ENCODE measurements at regions not wholly inside any gene's neighbourhood (a gene's known extent, or its start where the extent isn't known, plus 50 kb on each side); places are given as distances from the start of the nearest gene placed in this dataset.

DNA sequence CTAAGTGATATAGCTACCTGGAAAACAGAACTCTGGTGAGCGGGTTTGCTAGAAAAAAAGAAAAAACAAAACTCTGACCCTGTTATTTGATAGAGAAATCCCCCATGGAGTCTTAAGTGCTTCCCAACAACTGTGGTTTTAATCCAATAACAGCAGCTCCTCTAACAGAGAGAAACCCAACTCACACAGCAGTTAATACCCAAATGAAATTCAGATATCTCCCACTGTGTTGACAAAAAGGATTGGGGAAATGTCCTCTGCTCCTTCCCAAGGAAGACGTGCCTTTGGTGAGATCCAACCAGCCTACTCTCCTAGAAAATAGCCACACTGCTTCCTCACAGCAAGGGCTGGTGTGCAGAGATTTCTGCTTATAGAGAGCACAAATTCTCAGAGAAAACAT is 200.4 kb upstream of the FBXL4 start:
- no peaks in the 10 kb centered on the region for H3K79me2 ChIP-seq (ENCODE audit: control insufficient read depth, low read length)
- H3K4me3 ChIP-seq (ENCODE audit: low read length): no peak overlapping the region
- no peaks in the 10 kb centered on the region for H3K9me2 ChIP-seq (replicated peaks; ENCODE audit: control insufficient read depth, low read length)
- no peaks in the 10 kb centered on the region for H3F3A ChIP-seq (ENCODE audit: control insufficient read depth, insufficient read depth)
- H3K4me1 ChIP-seq (ENCODE audit: control insufficient read depth, low read length): no peaks in the 10 kb centered on the region
- H3K27me3 ChIP-seq (ENCODE audit: control insufficient read depth, low read length): no peaks in the 10 kb centered on the region
- H3K9me3 ChIP-seq (ENCODE audit: control insufficient read depth, insufficient read depth, low read length): no peaks in the 10 kb centered on the region
- H3K4me2 ChIP-seq (ENCODE audit: low read length): no peak overlapping the region
- TF ChIP-seq, protein P1, sequence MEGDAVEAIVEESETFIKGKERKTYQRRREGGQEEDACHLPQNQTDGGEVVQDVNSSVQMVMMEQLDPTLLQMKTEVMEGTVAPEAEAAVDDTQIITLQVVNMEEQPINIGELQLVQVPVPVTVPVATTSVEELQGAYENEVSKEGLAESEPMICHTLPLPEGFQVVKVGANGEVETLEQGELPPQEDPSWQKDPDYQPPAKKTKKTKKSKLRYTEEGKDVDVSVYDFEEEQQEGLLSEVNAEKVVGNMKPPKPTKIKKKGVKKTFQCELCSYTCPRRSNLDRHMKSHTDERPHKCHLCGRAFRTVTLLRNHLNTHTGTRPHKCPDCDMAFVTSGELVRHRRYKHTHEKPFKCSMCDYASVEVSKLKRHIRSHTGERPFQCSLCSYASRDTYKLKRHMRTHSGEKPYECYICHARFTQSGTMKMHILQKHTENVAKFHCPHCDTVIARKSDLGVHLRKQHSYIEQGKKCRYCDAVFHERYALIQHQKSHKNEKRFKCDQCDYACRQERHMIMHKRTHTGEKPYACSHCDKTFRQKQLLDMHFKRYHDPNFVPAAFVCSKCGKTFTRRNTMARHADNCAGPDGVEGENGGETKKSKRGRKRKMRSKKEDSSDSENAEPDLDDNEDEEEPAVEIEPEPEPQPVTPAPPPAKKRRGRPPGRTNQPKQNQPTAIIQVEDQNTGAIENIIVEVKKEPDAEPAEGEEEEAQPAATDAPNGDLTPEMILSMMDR (IDR thresholded peaks at IDR 0.05; ENCODE audit: low read depth, low read length, poor library complexity, severe bottlenecking): no peak
- TF ChIP-seq EZH2phosphoT487 (IDR thresholded peaks at IDR 0.05; ENCODE audit: borderline replicate concordance, low read length): no peak
- H4K20me1 ChIP-seq (ENCODE audit: control insufficient read depth, insufficient read depth, low read depth, low read length): no peaks in the 10 kb centered on the region
- no peak overlapping the region for H3K27ac ChIP-seq (ENCODE audit: low read depth, low read length)
- no peaks in the 10 kb centered on the region for H3K36me3 ChIP-seq (ENCODE audit: control insufficient read depth, low read length)

DNA sequence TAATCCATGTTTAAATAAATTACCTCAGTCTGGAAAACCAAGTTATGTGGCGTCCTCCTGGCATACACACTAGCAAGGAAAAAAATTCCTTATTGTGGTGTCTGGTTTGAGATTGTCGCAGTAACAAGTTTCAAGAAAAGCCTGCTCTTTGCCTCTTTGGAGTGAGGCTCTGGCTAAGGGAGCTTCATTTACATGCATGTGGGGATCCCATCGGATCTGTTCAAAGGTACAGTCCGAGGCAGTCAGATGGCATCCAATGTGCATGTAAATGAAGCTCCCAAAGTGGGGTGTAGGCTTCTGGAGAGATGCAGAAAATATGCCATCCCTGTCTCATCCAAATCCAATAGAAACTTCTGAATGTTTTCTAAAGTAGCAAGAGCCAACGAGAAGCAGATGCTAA is 199.5 kb upstream of the FBXL4 start:
- no peaks in the 10 kb centered on the region for H3K79me2 ChIP-seq (ENCODE audit: control insufficient read depth, low read length)
- no peak overlapping the region for H3K4me3 ChIP-seq (ENCODE audit: low read length)
- no peaks in the 10 kb centered on the region for H3K27me3 ChIP-seq (ENCODE audit: control insufficient read depth, low read length)
- H4K20me1 ChIP-seq (ENCODE audit: control insufficient read depth, insufficient read depth, low read depth, low read length): no peaks in the 10 kb centered on the region
- TF ChIP-seq EZH2phosphoT487 (IDR thresholded peaks at IDR 0.05; ENCODE audit: borderline replicate concordance, low read length): no peak
- TF ChIP-seq, protein P1 (IDR thresholded peaks at IDR 0.05; ENCODE audit: low read depth, low read length, poor library complexity, severe bottlenecking): no peak
- H3K4me2 ChIP-seq (ENCODE audit: low read length): no peak overlapping the region
- no peaks in the 10 kb centered on the region for H3K4me1 ChIP-seq (ENCODE audit: control insufficient read depth, low read length)
- H3F3A ChIP-seq (ENCODE audit: control insufficient read depth, insufficient read depth): no peaks in the 10 kb centered on the region
- H3K36me3 ChIP-seq (ENCODE audit: control insufficient read depth, low read length): no peaks in the 10 kb centered on the region
- no peaks in the 10 kb centered on the region for H3K9me2 ChIP-seq (replicated peaks; ENCODE audit: control insufficient read depth, low read length)
- H3K9me3 ChIP-seq (ENCODE audit: control insufficient read depth, insufficient read depth, low read length): no peaks in the 10 kb centered on the region
- no peak overlapping the region for H3K27ac ChIP-seq (ENCODE audit: low read depth, low read length)

DNA sequence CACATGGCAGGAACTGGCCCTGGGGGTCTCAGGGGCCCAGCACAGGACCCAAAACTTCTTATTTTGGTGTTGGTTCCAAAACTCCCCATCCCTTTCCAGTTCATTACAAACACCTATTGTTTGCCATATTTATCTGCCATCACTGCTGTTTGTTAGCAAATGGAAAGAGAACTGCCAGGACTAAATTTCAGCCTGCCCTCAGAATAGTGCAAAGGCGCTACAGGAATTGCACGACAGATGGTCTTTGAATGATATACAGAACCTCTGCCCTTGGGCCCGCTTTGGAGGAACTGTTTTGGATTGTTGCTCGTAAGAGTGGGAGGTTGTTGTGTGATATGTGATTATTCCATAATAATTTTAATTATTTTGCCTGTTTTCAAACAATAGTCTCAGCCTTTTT is 199.0 kb upstream of the FBXL4 start:
- no peaks in the 10 kb centered on the region for H3F3A ChIP-seq (ENCODE audit: control insufficient read depth, insufficient read depth)
- no peaks in the 10 kb centered on the region for H3K9me3 ChIP-seq (ENCODE audit: control insufficient read depth, insufficient read depth, low read length)
- TF ChIP-seq, protein P1 (IDR thresholded peaks at IDR 0.05; ENCODE audit: low read depth, low read length, poor library complexity, severe bottlenecking): no peak
- TF ChIP-seq EZH2phosphoT487 (IDR thresholded peaks at IDR 0.05; ENCODE audit: borderline replicate concordance, low read length): no peak
- H3K9me2 ChIP-seq (replicated peaks; ENCODE audit: control insufficient read depth, low read length): no peaks in the 10 kb centered on the region
- no peaks in the 10 kb centered on the region for H3K27me3 ChIP-seq (ENCODE audit: control insufficient read depth, low read length)
- H3K4me3 ChIP-seq (ENCODE audit: low read length): no peak overlapping the region
- H3K4me1 ChIP-seq (ENCODE audit: control insufficient read depth, low read length): no peaks in the 10 kb centered on the region
- no peaks in the 10 kb centered on the region for H3K79me2 ChIP-seq (ENCODE audit: control insufficient read depth, low read length)
- no peaks in the 10 kb centered on the region for H4K20me1 ChIP-seq (ENCODE audit: control insufficient read depth, insufficient read depth, low read depth, low read length)
- no peak overlapping the region for H3K27ac ChIP-seq (ENCODE audit: low read depth, low read length)
- no peaks in the 10 kb centered on the region for H3K36me3 ChIP-seq (ENCODE audit: control insufficient read depth, low read length)
- no peak overlapping the region for H3K4me2 ChIP-seq (ENCODE audit: low read length)

DNA sequence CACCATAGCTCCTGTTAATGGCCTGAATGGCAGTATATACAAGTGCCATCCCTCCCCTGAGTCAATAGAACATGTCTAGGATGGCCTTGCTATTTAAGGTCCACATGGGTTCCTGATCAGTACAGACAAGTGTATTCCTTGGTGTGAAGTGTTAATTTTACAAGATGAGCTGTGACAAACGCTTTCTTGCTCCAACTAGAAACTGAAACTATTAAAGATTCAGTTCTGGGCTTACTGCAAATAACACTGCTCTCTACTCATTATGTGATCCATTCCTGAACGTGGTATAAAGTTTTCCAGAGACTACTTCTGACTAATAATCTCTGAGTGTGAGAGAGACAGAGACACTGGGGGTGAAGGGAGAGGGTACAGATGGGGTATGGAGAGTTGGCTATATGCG is 198.0 kb upstream of the FBXL4 start:
- H3K4me1 ChIP-seq (ENCODE audit: control insufficient read depth, low read length): no peaks in the 10 kb centered on the region
- H3K4me2 ChIP-seq (ENCODE audit: low read length): no peak overlapping the region
- no peaks in the 10 kb centered on the region for H3K9me3 ChIP-seq (ENCODE audit: control insufficient read depth, insufficient read depth, low read length)
- no peak overlapping the region for H3K4me3 ChIP-seq (ENCODE audit: low read length)
- no peak overlapping the region for H3K27ac ChIP-seq (ENCODE audit: low read depth, low read length)
- H3K27me3 ChIP-seq (ENCODE audit: control insufficient read depth, low read length): no peaks in the 10 kb centered on the region
- H3K79me2 ChIP-seq (ENCODE audit: control insufficient read depth, low read length): no peaks in the 10 kb centered on the region
- no peaks in the 10 kb centered on the region for H3F3A ChIP-seq (ENCODE audit: control insufficient read depth, insufficient read depth)
- no peaks in the 10 kb centered on the region for H4K20me1 ChIP-seq (ENCODE audit: control insufficient read depth, insufficient read depth, low read depth, low read length)
- TF ChIP-seq EZH2phosphoT487 (IDR thresholded peaks at IDR 0.05; ENCODE audit: borderline replicate concordance, low read length): no peak
- TF ChIP-seq, protein P1 (IDR thresholded peaks at IDR 0.05; ENCODE audit: low read depth, low read length, poor library complexity, severe bottlenecking): no peak
- H3K9me2 ChIP-seq (replicated peaks; ENCODE audit: control insufficient read depth, low read length): no peaks in the 10 kb centered on the region
- H3K36me3 ChIP-seq (ENCODE audit: control insufficient read depth, low read length): no peaks in the 10 kb centered on the region
